Kidney epithelial cell (primary cell): ENCODE measurements at regions not wholly inside any gene's neighbourhood (a gene's known extent, or its start where the extent isn't known, plus 50 kb on each side); places are given as distances from the start of the nearest gene placed in this dataset.
"Not testable (repeated sequence)": the region's sequence is repeated elsewhere in the genome, so short reads cannot be mapped to it uniquely, and the experiment has no call there.

Experiments used
- DNase-seq: peaks from one replicate; pipeline ENCODE4 v3.0.0-alpha.2; 2010; ENCODE audit warnings: low read depth
- H3K27me3 ChIP-seq: 2 replicates; pipeline ENCODE4 v1.6.0; 2011; ENCODE audit warnings: low read length; ENCODE audit not compliant: control insufficient read depth, insufficient read depth
- H3K36me3 ChIP-seq: 2 replicates; pipeline ENCODE4 v1.5.1; 2011; ENCODE audit warnings: low read length; ENCODE audit not compliant: control insufficient read depth, insufficient read depth
- H3K4me3 ChIP-seq: 2 replicates; pipeline ENCODE4 v1.5.1; 2011; ENCODE audit warnings: low read depth, mild to moderate bottlenecking, control low read depth, low read length
- TF ChIP-seq, protein P1 (sequence below): IDR thresholded peaks from 2 replicates; pipeline ENCODE4 v1.5.1; 2011; ENCODE audit warnings: mild to moderate bottlenecking, moderate library complexity, low read length, control low read depth, inconsistent platforms; ENCODE audit not compliant: insufficient read depth, poor library complexity, severe bottlenecking

DNA sequence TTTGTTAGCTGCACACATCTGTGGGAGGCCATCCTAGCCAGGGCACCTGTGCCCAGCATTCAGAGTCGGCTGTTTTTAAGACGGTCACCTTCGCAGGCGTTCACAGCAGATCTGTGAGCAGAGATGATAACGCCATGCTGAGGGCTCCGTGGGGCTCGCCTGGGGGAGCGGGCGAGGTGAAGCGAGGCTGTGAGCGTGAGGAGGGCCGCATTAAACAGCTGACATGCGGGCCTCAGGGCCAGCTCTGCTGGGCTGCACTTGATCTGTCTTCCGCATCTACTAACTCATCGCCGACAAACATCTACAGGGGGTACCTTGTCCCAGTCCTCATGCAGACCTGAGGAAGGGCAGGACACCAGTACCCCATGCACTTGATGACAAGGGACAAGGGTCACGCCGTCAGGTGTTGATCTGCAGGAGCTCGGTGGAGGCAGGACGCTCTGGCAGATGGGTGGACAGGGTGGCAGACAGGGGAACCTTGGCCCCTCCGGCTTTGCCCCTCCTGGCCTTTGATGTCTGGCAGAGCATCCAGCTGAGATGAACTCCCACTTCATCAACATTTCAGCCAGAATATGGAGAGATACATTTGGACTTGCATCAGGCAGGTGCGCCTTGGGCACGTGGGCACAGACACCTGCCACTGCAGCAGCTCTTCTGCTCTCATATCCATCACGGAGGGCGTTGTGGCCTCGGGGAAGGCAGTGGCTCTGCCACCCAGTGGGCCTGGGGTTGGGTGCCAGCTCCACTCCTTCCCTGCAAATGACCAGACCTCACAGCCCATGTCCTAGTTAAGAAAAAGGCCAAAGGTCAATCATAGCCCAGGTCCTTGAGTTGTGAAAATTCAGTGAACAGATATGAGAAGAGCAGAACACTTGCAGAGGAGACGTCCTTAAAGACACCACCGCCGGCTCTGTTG lies 822.9 kb downstream of the BRD1 start:
- Histone ChIP-seq H3K27me3 (no peaks in the 10 kb centered on the region), H3K4me3 (no peak overlapping the region), H3K36me3 (no peaks in the 10 kb centered on the region)
- TF ChIP-seq, protein P1, sequence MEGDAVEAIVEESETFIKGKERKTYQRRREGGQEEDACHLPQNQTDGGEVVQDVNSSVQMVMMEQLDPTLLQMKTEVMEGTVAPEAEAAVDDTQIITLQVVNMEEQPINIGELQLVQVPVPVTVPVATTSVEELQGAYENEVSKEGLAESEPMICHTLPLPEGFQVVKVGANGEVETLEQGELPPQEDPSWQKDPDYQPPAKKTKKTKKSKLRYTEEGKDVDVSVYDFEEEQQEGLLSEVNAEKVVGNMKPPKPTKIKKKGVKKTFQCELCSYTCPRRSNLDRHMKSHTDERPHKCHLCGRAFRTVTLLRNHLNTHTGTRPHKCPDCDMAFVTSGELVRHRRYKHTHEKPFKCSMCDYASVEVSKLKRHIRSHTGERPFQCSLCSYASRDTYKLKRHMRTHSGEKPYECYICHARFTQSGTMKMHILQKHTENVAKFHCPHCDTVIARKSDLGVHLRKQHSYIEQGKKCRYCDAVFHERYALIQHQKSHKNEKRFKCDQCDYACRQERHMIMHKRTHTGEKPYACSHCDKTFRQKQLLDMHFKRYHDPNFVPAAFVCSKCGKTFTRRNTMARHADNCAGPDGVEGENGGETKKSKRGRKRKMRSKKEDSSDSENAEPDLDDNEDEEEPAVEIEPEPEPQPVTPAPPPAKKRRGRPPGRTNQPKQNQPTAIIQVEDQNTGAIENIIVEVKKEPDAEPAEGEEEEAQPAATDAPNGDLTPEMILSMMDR = no peak
- DNase-seq = no peak

DNA sequence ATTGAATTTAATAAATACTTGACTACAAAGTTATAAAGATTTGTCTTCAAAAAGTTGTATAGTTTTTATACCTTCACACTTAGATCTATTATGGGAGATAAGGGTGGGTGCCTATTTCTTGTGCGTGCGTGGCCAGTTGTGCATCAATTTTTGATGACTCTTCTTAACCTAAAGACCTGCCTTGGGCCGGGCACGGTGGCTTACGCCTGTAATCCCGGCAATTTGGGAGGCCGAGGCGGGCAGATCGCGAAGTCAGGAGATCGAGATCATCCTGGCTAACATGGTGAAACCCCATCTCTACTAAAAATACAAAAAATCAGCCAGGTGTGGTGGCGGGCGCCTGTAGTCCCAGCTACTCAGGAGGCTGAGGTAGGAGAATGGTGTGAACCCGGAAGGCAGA lies 830.1 kb downstream of the BRD1 start:
- H3K4me3 ChIP-seq, H3K36me3 ChIP-seq, H3K27me3 ChIP-seq, DNase-seq: not testable (repeated sequence)

DNA sequence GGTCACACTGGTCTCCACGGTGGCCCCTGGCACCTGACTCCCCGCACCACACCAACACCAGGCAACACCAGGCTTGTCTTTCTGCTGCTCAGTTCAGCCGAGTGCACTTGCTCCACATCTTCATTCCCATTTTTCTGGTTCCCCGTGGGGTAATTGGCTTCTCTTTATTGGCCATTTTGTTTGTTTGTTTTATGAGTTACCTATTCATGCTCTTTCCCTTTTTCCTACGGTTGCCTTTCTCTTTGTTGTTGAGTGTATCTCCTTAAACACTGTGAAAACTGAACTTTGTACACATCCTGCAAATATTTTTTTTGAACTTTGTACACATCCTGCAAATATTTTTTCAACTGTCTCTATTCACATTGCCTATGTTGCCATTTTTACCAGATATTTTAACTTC lies 834.0 kb downstream of the BRD1 start:
- Histone ChIP-seq H3K36me3 (no peaks in the 10 kb centered on the region), H3K4me3 (no peak overlapping the region), H3K27me3 (no peaks in the 10 kb centered on the region)
- TF ChIP-seq, protein P1 = no peak
- no peak for DNase-seq

DNA sequence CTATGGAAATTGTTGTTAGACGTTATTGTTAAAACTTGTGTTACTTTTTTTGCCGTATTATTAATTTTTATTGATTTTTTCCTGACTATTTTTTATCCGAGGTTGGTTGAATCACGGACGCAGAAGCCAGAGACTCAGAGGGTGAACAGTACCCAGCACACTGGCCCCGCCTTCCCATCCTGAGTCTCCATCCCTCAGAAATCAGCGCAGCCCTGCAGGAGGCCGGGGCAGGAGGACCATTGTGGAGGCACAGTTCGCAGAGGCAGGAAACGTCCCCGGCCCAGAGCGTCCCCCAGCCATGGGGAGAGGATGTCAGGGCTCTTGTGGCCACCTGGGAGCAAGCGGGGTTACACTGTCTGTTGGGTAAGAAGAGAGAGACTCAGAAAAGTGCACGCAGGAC lies 843.0 kb downstream of the BRD1 start:
- H3K36me3 ChIP-seq = no peaks in the 10 kb centered on the region
- no peak overlapping the region for H3K4me3 ChIP-seq
- no peak for DNase-seq
- H3K27me3 ChIP-seq = no peaks in the 10 kb centered on the region
- TF ChIP-seq, protein P1 = no peak

DNA sequence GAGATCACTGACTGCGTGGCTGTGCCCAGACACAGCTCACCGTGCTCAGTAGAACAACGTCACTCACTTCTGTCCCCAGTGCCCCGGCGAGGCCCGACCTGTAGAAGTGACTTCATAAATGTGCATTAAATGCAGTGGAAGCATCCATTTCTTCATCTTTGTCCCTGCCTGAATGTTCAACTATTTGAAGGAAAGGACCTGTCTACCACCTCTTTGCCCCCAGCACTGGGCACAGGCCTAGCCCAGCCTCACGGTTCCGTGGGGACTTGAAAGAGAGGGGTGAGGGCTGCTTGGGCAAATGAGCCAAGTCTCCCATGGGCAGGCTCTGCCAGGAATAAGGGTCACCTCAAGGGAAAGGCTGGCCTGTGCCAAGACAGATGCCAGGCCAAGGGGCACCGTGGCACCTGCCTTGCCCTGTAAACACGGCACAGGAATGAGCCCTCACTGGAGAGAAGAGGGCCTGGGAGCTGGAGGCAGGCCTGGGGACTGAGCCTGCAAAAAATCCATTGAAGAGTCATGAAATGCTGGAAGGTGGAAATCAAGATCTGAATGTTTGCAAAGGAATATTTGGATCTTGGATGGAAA lies 845.3 kb downstream of the BRD1 start:
- TF ChIP-seq, protein P1 = no peak
- no peak overlapping the region for H3K4me3 ChIP-seq
- no peaks in the 10 kb centered on the region for H3K27me3 ChIP-seq
- no peak for DNase-seq
- H3K36me3 ChIP-seq = no peaks in the 10 kb centered on the region

DNA sequence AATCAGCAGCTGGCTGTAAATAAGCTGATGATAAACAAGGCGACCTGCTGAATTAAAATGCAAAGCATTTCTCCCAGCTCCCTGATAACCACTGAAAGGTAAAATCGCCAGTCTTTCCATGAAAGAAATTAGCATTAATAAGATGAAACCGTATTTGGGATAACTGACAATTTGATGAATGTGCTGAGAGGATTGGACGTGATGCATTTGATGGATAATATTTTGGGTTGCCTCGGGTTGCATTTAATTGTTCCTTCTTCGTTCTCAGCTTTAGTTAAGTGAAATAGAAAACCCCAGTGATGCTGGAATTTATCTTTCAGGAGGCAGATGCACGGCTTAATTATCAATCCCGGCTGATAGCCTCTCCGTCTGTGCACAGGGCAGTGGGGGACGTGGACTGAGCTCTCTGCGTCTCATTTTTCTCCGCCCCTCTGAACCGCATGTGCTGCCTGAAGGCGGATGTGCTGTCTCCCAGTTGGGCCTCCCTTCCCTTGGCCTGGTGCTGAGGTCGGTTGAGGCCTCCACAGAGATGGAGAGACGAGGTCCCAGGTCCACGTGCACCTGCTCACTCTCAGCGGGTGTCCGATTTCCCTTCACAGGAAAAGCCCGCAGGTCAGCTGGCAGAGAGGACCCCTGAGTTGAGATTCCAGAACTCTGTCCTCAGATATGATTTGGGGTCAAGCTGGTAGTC lies 846.2 kb downstream of the BRD1 start:
- no peaks in the 10 kb centered on the region for H3K27me3 ChIP-seq
- TF ChIP-seq, protein P1 = no peak

More for the DNA sequence above, 846.2 kb downstream of the BRD1 start:
- Histone ChIP-seq H3K4me3 (no peak overlapping the region), H3K36me3 (no peaks in the 10 kb centered on the region)
- DNase-seq = no peak
